MM.1S (cell line): ENCODE measurements at regions not wholly inside any gene's neighbourhood (a gene's known extent, or its start where the extent isn't known, plus 50 kb on each side); places are given as distances from the start of the nearest gene placed in this dataset.

Source experiments
- DNase-seq: peaks from one replicate; pipeline ENCODE4 v3.0.0-alpha.2; 2015
- H2AFZ ChIP-seq: fragments of 300-600 bp; sonication (generic); 2 replicates; pipeline ENCODE4 v1.6.0; 2016; ENCODE audit warnings: antibody characterized with exemption, low read length
- H3F3A ChIP-seq: fragments of 300-600 bp; sonication (generic); 2 replicates; pipeline ENCODE4 v1.6.1; 2016; ENCODE audit warnings: mild to moderate bottlenecking, antibody characterized with exemption, low read length, moderate library complexity, mixed read lengths; ENCODE audit not compliant: insufficient read depth
- H3K27ac ChIP-seq: fragments of 300-600 bp; sonication (generic); 2 replicates; pipeline ENCODE4 v1.5.1; 2016; ENCODE audit warnings: mild to moderate bottlenecking, low read length
- H3K27me3 ChIP-seq: fragments of 300-600 bp; sonication (generic); replicated peaks from 2 replicates; pipeline ENCODE4 v1.6.0; 2016; ENCODE audit warnings: low read length; ENCODE audit not compliant: insufficient read depth
- H3K36me3 ChIP-seq: fragments of 300-600 bp; sonication (generic); replicated peaks from 2 replicates; pipeline ENCODE4 v1.6.1; 2016; ENCODE audit warnings: mild to moderate bottlenecking, low read length, mixed read lengths; ENCODE audit not compliant: insufficient read depth
- H3K4me1 ChIP-seq: fragments of 300-600 bp; sonication (generic); 2 replicates; pipeline ENCODE4 v1.6.1; 2016; ENCODE audit warnings: low read length, mixed read lengths
- H3K4me2 ChIP-seq: fragments of 300-600 bp; sonication (generic); 2 replicates; pipeline ENCODE4 v1.6.0; 2016; ENCODE audit warnings: low read depth, low read length
- H3K4me3 ChIP-seq: fragments of 300-600 bp; sonication (generic); 2 replicates; pipeline ENCODE4 v1.5.1; 2016; ENCODE audit warnings: low read length, mixed read lengths
- H3K79me2 ChIP-seq: fragments of 300-600 bp; sonication (generic); 2 replicates; pipeline ENCODE4 v1.6.1; 2016; ENCODE audit warnings: mixed run types, low read length, mixed read lengths
- H3K9ac ChIP-seq: fragments of 300-600 bp; sonication (generic); 2 replicates; pipeline ENCODE4 v1.6.1; 2016; ENCODE audit warnings: low read length, mixed read lengths
- H3K9me2 ChIP-seq: fragments of 300-600 bp; sonication (generic); replicated peaks from 2 replicates; pipeline ENCODE4 v1.6.1; 2016; ENCODE audit warnings: mild to moderate bottlenecking, low read length, mixed read lengths; ENCODE audit not compliant: insufficient read depth
- H3K9me3 ChIP-seq: fragments of 300-600 bp; sonication (generic); replicated peaks from 2 replicates; pipeline ENCODE4 v1.6.1; 2016; ENCODE audit warnings: mild to moderate bottlenecking, low read length, mixed read lengths; ENCODE audit not compliant: insufficient read depth
- H4K20me1 ChIP-seq: fragments of 300-600 bp; sonication (generic); 2 replicates; pipeline ENCODE4 v1.6.1; 2016; ENCODE audit warnings: mild to moderate bottlenecking, low read length, moderate library complexity, mixed read lengths; ENCODE audit not compliant: insufficient read depth
- EZH2 ChIP-seq: fragments of 300-600 bp; sonication (generic); optimal IDR thresholded peaks from 2 replicates; pipeline ENCODE3; 2017; ENCODE audit warnings: low read depth, mild to moderate bottlenecking, antibody characterized with exemption, low read length, mixed read lengths
- EZH2phosphoT487 ChIP-seq: fragments of 300-600 bp; sonication (generic); IDR thresholded peaks from 2 replicates; pipeline ENCODE4 v1.6.1; 2018; ENCODE audit warnings: antibody characterized with exemption, low read length
- TF ChIP-seq, protein P1 (sequence below): fragments of 300-600 bp; sonication (generic); IDR thresholded peaks from 2 replicates; pipeline ENCODE4 v1.5.1; 2016; ENCODE audit warnings: antibody characterized with exemption, low read length, mixed read lengths

- H3F3A ChIP-seq = no peaks in the 10 kb centered on the region
- H4K20me1 ChIP-seq = no peaks in the 10 kb centered on the region
- H3K27me3 ChIP-seq = no peaks in the 10 kb centered on the region
- TF ChIP-seq EZH2 (no peak), EZH2phosphoT487 (no peak)
- TF ChIP-seq, protein P1, sequence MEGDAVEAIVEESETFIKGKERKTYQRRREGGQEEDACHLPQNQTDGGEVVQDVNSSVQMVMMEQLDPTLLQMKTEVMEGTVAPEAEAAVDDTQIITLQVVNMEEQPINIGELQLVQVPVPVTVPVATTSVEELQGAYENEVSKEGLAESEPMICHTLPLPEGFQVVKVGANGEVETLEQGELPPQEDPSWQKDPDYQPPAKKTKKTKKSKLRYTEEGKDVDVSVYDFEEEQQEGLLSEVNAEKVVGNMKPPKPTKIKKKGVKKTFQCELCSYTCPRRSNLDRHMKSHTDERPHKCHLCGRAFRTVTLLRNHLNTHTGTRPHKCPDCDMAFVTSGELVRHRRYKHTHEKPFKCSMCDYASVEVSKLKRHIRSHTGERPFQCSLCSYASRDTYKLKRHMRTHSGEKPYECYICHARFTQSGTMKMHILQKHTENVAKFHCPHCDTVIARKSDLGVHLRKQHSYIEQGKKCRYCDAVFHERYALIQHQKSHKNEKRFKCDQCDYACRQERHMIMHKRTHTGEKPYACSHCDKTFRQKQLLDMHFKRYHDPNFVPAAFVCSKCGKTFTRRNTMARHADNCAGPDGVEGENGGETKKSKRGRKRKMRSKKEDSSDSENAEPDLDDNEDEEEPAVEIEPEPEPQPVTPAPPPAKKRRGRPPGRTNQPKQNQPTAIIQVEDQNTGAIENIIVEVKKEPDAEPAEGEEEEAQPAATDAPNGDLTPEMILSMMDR = no peak
- DNase-seq = no peak
- no peaks in the 10 kb centered on the region for H3K79me2 ChIP-seq
- no peaks in the 10 kb centered on the region for H3K4me1 ChIP-seq
- H3K27ac ChIP-seq = no peak overlapping the region
- H3K9me2 ChIP-seq = no peaks in the 10 kb centered on the region
- H3K4me2 ChIP-seq = no peak overlapping the region
- H3K36me3 ChIP-seq = no peaks in the 10 kb centered on the region
- H3K4me3 ChIP-seq = no peak overlapping the region
- no peaks in the 10 kb centered on the region for H3K9me3 ChIP-seq
- no peak overlapping the region for H3K9ac ChIP-seq
- no peak overlapping the region for H2AFZ ChIP-seq
Measured at GRCh38 chr11:116294630-116295029, 478.2 kb downstream of the BUD13 start.

GRCh38 chr11:116287866-116288265 is 484.9 kb downstream of the BUD13 start:
- H3K4me3 ChIP-seq = no peak overlapping the region
- no peak for TF ChIP-seq EZH2phosphoT487
- TF ChIP-seq, protein P1 = no peak
- no peak for TF ChIP-seq EZH2
- H3K4me2 ChIP-seq = no peak overlapping the region
- no peaks in the 10 kb centered on the region for H3K79me2 ChIP-seq
- H3K27me3 ChIP-seq = no peaks in the 10 kb centered on the region
- H2AFZ ChIP-seq = no peak overlapping the region
- H3K9me2 ChIP-seq = no peaks in the 10 kb centered on the region
- H3K27ac ChIP-seq = no peak overlapping the region
- H3F3A ChIP-seq = no peaks in the 10 kb centered on the region
- no peak overlapping the region for H3K9ac ChIP-seq
- DNase-seq = no peak
- H4K20me1 ChIP-seq = no peaks in the 10 kb centered on the region
- H3K36me3 ChIP-seq = no peaks in the 10 kb centered on the region
- no peaks in the 10 kb centered on the region for H3K4me1 ChIP-seq
- H3K9me3 ChIP-seq = no peaks in the 10 kb centered on the region

DNA sequence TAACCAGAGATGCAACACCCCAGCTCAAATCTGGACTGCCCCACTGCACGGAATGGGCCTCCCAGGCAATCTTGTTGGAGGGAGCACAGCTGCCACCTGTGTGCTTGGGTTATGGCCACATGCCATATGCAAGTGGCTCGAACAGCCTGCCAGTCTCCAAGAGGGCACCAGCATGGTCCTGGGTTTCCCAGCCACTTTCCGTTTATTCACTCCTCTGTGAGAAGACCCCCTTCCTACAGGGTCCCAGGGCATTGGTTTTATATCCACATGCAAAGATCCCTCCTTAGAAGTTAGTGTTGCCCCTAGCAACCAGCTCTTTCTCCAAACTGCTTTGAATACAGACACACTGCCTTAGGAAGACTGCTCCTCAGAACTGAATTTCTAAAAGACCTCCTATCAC is 487.8 kb downstream of the BUD13 start:
- no peak for TF ChIP-seq EZH2
- Histone ChIP-seq H3K9me2 (no peaks in the 10 kb centered on the region), H3K4me3 (no peak overlapping the region), H3K27ac (no peak overlapping the region), H2AFZ (no peak overlapping the region), H3K36me3 (no peaks in the 10 kb centered on the region), H3K9me3 (no peaks in the 10 kb centered on the region), H4K20me1 (no peaks in the 10 kb centered on the region), H3K79me2 (no peaks in the 10 kb centered on the region), H3K9ac (no peak overlapping the region), H3F3A (no peaks in the 10 kb centered on the region), H3K27me3 (no peaks in the 10 kb centered on the region), H3K4me2 (no peak overlapping the region), H3K4me1 (no peaks in the 10 kb centered on the region)
- no peak for DNase-seq

DNA sequence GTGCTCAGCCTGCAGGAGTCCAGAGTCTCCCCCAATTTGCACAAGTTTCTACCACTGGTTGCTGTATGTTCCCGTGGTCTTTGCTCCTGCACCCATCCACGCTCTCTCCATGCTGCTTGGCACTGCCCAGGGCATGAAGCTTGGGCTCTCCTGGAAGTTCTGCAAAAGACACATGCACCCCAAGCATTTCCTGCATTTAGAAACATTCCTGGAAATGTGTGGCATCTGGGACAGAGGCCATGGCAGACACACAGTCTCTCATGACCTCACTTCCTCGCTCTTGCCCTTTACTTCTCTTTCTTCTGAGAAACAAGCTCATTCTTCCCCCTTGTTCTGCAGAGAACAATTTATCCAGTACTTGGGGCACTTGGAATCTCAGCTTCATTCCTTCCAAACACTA is 489.5 kb downstream of the BUD13 start:
- Histone ChIP-seq H3K9me3 (no peaks in the 10 kb centered on the region), H3K9ac (no peak overlapping the region), H3K9me2 (no peaks in the 10 kb centered on the region), H4K20me1 (no peaks in the 10 kb centered on the region), H3K4me3 (no peak overlapping the region), H3K27ac (no peak overlapping the region), H3K4me1 (no peaks in the 10 kb centered on the region), H2AFZ (no peak overlapping the region), H3K27me3 (no peaks in the 10 kb centered on the region), H3K36me3 (no peaks in the 10 kb centered on the region), H3K79me2 (no peaks in the 10 kb centered on the region), H3K4me2 (no peak overlapping the region), H3F3A (no peaks in the 10 kb centered on the region)
- DNase-seq = no peak
- TF ChIP-seq, protein P1 = no peak
- TF ChIP-seq EZH2phosphoT487 (no peak), EZH2 (no peak)
